HG02852 (cell line): ENCODE measurements at regions not wholly inside any gene's neighbourhood (a gene's known extent, or its start where the extent isn't known, plus 50 kb on each side); places are given as distances from the start of the nearest gene placed in this dataset.
"Not testable (repeated sequence)": the region's sequence is repeated elsewhere in the genome, so short reads cannot be mapped to it uniquely, and the experiment has no call there.

Experiments used
- ATAC-seq: cut with Tn5 transposase; IDR thresholded peaks from one replicate; pipeline ENCODE4 v1.9.1; 2021; ENCODE audit warnings: mild to moderate bottlenecking, moderate library complexity; ENCODE audit not compliant: unreplicated experiment

GRCh38 chr17:71779482-71779881 lies 341.3 kb upstream of the SOX9 start:
- ATAC-seq, result no peak

- ATAC-seq, result no peak
These were observed 340.2 kb upstream of the SOX9 start for GRCh38 chr17:71780596-71780995.

GRCh38 chr17:71782021-71782420 lies 338.8 kb upstream of the SOX9 start:
- ATAC-seq, result not testable (repeated sequence)

- no peak for ATAC-seq
These were observed 330.0 kb upstream of the SOX9 start for GRCh38 chr17:71790791-71791190.

GRCh38 chr17:71791311-71791710 lies 329.5 kb upstream of the SOX9 start:
- no peak for ATAC-seq

GRCh38 chr17:71792966-71793365 lies 327.9 kb upstream of the SOX9 start:
- ATAC-seq, result no peak

GRCh38 chr17:71793518-71793917 lies 327.3 kb upstream of the SOX9 start:
- ATAC-seq, result no peak

GRCh38 chr17:71798701-71799100 lies 322.1 kb upstream of the SOX9 start:
- ATAC-seq, result no peak

GRCh38 chr17:71799657-71800056 lies 321.2 kb upstream of the SOX9 start:
- no peak for ATAC-seq

GRCh38 chr17:71801301-71801700 lies 319.5 kb upstream of the SOX9 start:
- ATAC-seq, result no peak

GRCh38 chr17:71802663-71803062 lies 318.2 kb upstream of the SOX9 start:
- no peak for ATAC-seq

GRCh38 chr17:71803656-71804284 lies 317.1 kb upstream of the SOX9 start:
- ATAC-seq, result no peak

GRCh38 chr17:71809537-71809936 lies 311.3 kb upstream of the SOX9 start:
- no peak for ATAC-seq

- not testable (repeated sequence) for ATAC-seq
These were observed 307.0 kb upstream of the SOX9 start for GRCh38 chr17:71813861-71814260.

GRCh38 chr17:71821511-71821910 lies 299.3 kb upstream of the SOX9 start:
- no peak for ATAC-seq

- ATAC-seq, result no peak
These were observed 296.1 kb upstream of the SOX9 start for GRCh38 chr17:71824671-71825070.

- no peak for ATAC-seq
These were observed 295.1 kb upstream of the SOX9 start for GRCh38 chr17:71825687-71826086.

GRCh38 chr17:71828182-71828596 lies 292.6 kb upstream of the SOX9 start:
- no peak for ATAC-seq

GRCh38 chr17:71830866-71831265 lies 290.0 kb upstream of the SOX9 start:
- no peak for ATAC-seq

- ATAC-seq, result no peak
These were observed 277.8 kb upstream of the SOX9 start for GRCh38 chr17:71842986-71843385.

GRCh38 chr17:71845337-71845736 lies 275.5 kb upstream of the SOX9 start:
- no peak for ATAC-seq

GRCh38 chr17:71846561-71847110 lies 274.2 kb upstream of the SOX9 start:
- ATAC-seq, result no peak
